CD4-positive, alpha-beta memory T cell (primary cell): ENCODE measurements at regions not wholly inside any gene's neighbourhood (a gene's known extent, or its start where the extent isn't known, plus 50 kb on each side); places are given as distances from the start of the nearest gene placed in this dataset.

Experiments used
- CTCF ChIA-PET: fragments of 350-600 bp; sonication (Branson Sonifier 250); formaldehyde crosslinking; loops from one replicate; lab custom pipeline; 2021; ENCODE audit warnings: inconsistent platforms; ENCODE audit not compliant: partially characterized antibody; lab: Charles Lee
- POLR2A ChIA-PET: fragments of 350-600 bp; sonication (Branson Sonifier 250); formaldehyde crosslinking; loops from one replicate; lab custom pipeline; 2021; ENCODE audit not compliant: partially characterized antibody; lab: Charles Lee
- DNase-seq, 5 donors: peaks; one replicate each; pipeline versions ENCODE4 v3.0.0 to v3.0.0-alpha.2; 2020 to 2022; ENCODE audit warnings: mixed read lengths in 1 of 5
- H3K27ac ChIP-seq: one replicate; pipeline ENCODE4 v1.7.0; 2013; ENCODE audit warnings: low read depth, low read length
- H3K27me3 ChIP-seq: 2 replicates; pipeline ENCODE4 v1.7.0; 2013; ENCODE audit warnings: mild to moderate bottlenecking, low read length, moderate library complexity; ENCODE audit not compliant: insufficient read depth
- H3K36me3 ChIP-seq: 2 replicates; pipeline ENCODE4 v1.7.0; 2013; ENCODE audit warnings: mild to moderate bottlenecking, low read length, moderate library complexity; ENCODE audit not compliant: insufficient read depth
- H3K4me1 ChIP-seq: 2 replicates; pipeline ENCODE4 v1.7.0; 2013; ENCODE audit warnings: mild to moderate bottlenecking, low read length, moderate library complexity; ENCODE audit not compliant: insufficient read depth
- H3K4me3 ChIP-seq, 2 donors: one replicate each; pipeline ENCODE4 v1.7.0; 2013; ENCODE audit warnings: low read length in 2 of 2, mild to moderate bottlenecking in 1 of 2
- H3K9me3 ChIP-seq, 2 donors: one replicate each; pipeline ENCODE4 v1.7.0; 2013; ENCODE audit warnings: low read length in 2 of 2, control low read depth in 1 of 2; ENCODE audit not compliant: control insufficient read depth in 1 of 2
- H3K27ac Mint-ChIP-seq, 7 donors: one replicate each; pipeline ENCODE4 v1.8.0; 2020 to 2021; ENCODE audit warnings: mixed read lengths in 7 of 7, mild to moderate bottlenecking in 6 of 7, inconsistent platforms in 3 of 7, moderate library complexity in 3 of 7
- H3K27me3 Mint-ChIP-seq, 2 donors: one replicate each; pipeline ENCODE4 v1.8.0; 2020 to 2021; ENCODE audit warnings: mixed read lengths in 2 of 2
- H3K36me3 Mint-ChIP-seq, 2 donors: one replicate each; pipeline ENCODE4 v1.8.0; 2020 to 2021; ENCODE audit warnings: mixed read lengths in 2 of 2, inconsistent platforms in 1 of 2, mild to moderate bottlenecking in 1 of 2
- H3K4me1 Mint-ChIP-seq, 4 donors: one replicate each; pipeline ENCODE4 v1.8.0; 2020 to 2021; ENCODE audit warnings: mixed read lengths in 4 of 4, mild to moderate bottlenecking in 1 of 4
- H3K4me3 Mint-ChIP-seq, 8 donors: one replicate each; pipeline ENCODE4 v1.8.0; 2020 to 2021; ENCODE audit warnings: mixed read lengths in 8 of 8, mild to moderate bottlenecking in 7 of 8, moderate library complexity in 6 of 8, inconsistent platforms in 3 of 8
- H3K9me3 Mint-ChIP-seq, 8 donors: one replicate each; pipeline ENCODE4 v1.8.0; 2020 to 2021; ENCODE audit warnings: mixed read lengths in 8 of 8, mild to moderate bottlenecking in 5 of 8, inconsistent platforms in 3 of 8, moderate library complexity in 1 of 8
- intact Hi-C: fragments of 100-400 bp; cut with micrococcal nuclease; formaldehyde crosslinking; loops from one replicate; pipeline ENCODE4 v1.15.1; 2023

- H3K4me3 ChIP-seq = no peak overlapping the region
- Mint-ChIP-seq H3K36me3 (no peaks in the 10 kb centered on the region), H3K4me1 (no peaks in the 10 kb centered on the region), H3K27me3 (no peaks in the 10 kb centered on the region), H3K4me3 (no peak overlapping the region), H3K9me3 (peaks cover 0 to 11% (median 1%) of the 10 kb centered on the region in 8 donors), H3K27ac (no peak overlapping the region)
- H3K9me3 ChIP-seq = no peaks in the 10 kb centered on the region
- POLR2A ChIA-PET = no interaction called here
- no peaks in the 10 kb centered on the region for H3K36me3 ChIP-seq
- no peaks in the 10 kb centered on the region for H3K27me3 ChIP-seq
- CTCF ChIA-PET = no interaction called here
- DNase-seq = no peak
- no peak overlapping the region for H3K27ac ChIP-seq
- H3K4me1 ChIP-seq = no peaks in the 10 kb centered on the region
- intact Hi-C loops = no loop called here
These were observed 360.5 kb downstream of the SOX11 start for GRCh38 chr2:6052649-6053048.

DNA sequence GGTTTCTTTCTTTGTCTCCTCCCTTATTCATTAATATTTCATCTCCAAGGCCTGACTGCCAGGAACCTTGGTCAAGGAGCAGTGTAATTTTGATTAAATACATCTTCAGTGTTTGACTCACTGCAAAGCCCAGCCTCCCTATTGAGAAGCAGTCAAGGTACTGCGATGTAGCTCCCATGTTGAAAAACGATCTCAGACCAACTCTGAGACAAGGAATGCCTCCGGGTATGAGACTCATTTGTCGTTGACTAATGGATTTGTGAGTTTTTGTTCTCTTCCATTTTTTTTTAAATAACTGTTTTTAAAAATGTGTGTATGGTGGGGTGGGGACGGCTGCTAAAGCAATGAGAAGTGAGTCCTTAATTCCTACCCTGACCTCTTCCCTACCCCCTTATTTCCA lies 361.6 kb downstream of the SOX11 start:
- Histone ChIP-seq H3K4me3 (no peak overlapping the region), H3K27me3 (no peaks in the 10 kb centered on the region), H3K9me3 (no peaks in the 10 kb centered on the region), H3K4me1 (no peaks in the 10 kb centered on the region), H3K36me3 (no peaks in the 10 kb centered on the region), H3K27ac (no peak overlapping the region)
- no peak for DNase-seq
- H3K27ac Mint-ChIP-seq = no peak overlapping the region
- POLR2A ChIA-PET = no interaction called here
- peaks cover 0 to 10% (median 2%) of the 10 kb centered on the region in 8 donors for H3K9me3 Mint-ChIP-seq
- H3K4me1 Mint-ChIP-seq = no peaks in the 10 kb centered on the region
- intact Hi-C loops = no loop called here
- CTCF ChIA-PET = no interaction called here
- no peaks in the 10 kb centered on the region for H3K27me3 Mint-ChIP-seq
- H3K36me3 Mint-ChIP-seq = no peaks in the 10 kb centered on the region
- H3K4me3 Mint-ChIP-seq = no peak overlapping the region

GRCh38 chr2:6054161-6054671 lies 362.0 kb downstream of the SOX11 start:
- Histone ChIP-seq H3K4me1 (no peaks in the 10 kb centered on the region), H3K27me3 (no peaks in the 10 kb centered on the region), H3K36me3 (no peaks in the 10 kb centered on the region), H3K27ac (no peak overlapping the region), H3K4me3 (no peak overlapping the region), H3K9me3 (no peaks in the 10 kb centered on the region)
- H3K9me3 Mint-ChIP-seq = peaks cover 0 to 10% (median under 1%) of the 10 kb centered on the region in 8 donors
- no peak for DNase-seq
- ChIA-PET CTCF (no interaction called here), POLR2A (no interaction called here)
- intact Hi-C loops = no loop called here
- H3K27ac Mint-ChIP-seq = no peak overlapping the region
- no peaks in the 10 kb centered on the region for H3K36me3 Mint-ChIP-seq
- H3K27me3 Mint-ChIP-seq = no peaks in the 10 kb centered on the region
- no peaks in the 10 kb centered on the region for H3K4me1 Mint-ChIP-seq
- H3K4me3 Mint-ChIP-seq = no peak overlapping the region

GRCh38 chr2:6060992-6061663 lies 368.9 kb downstream of the SOX11 start:
- no peak overlapping the region for H3K27ac Mint-ChIP-seq
- Histone ChIP-seq H3K4me3 (no peak overlapping the region), H3K27ac (no peak overlapping the region), H3K9me3 (no peaks in the 10 kb centered on the region), H3K4me1 (no peaks in the 10 kb centered on the region), H3K27me3 (no peaks in the 10 kb centered on the region), H3K36me3 (no peaks in the 10 kb centered on the region)
- H3K4me3 Mint-ChIP-seq = no peak overlapping the region
- intact Hi-C loops = no loop called here
- peaks cover 0 to 3% (median 0%) of the 10 kb centered on the region in 8 donors for H3K9me3 Mint-ChIP-seq
- H3K36me3 Mint-ChIP-seq = no peaks in the 10 kb centered on the region
- H3K4me1 Mint-ChIP-seq = no peaks in the 10 kb centered on the region
- ChIA-PET POLR2A (no interaction called here), CTCF (no interaction called here)
- no peaks in the 10 kb centered on the region for H3K27me3 Mint-ChIP-seq
- no peak for DNase-seq

- no peak overlapping the region for H3K27ac ChIP-seq
- Mint-ChIP-seq H3K4me3 (no peak overlapping the region), H3K27me3 (no peaks in the 10 kb centered on the region), H3K9me3 (peaks cover 0 to 3% (median 0%) of the 10 kb centered on the region in 8 donors), H3K36me3 (no peaks in the 10 kb centered on the region), H3K27ac (no peak overlapping the region), H3K4me1 (no peaks in the 10 kb centered on the region)
- ChIA-PET CTCF (no interaction called here), POLR2A (no interaction called here)
- intact Hi-C loops = no loop called here
- no peaks in the 10 kb centered on the region for H3K4me1 ChIP-seq
- no peak overlapping the region for H3K4me3 ChIP-seq
- H3K36me3 ChIP-seq = no peaks in the 10 kb centered on the region
- no peaks in the 10 kb centered on the region for H3K27me3 ChIP-seq
- no peaks in the 10 kb centered on the region for H3K9me3 ChIP-seq
- DNase-seq = no peak
These were observed 372.6 kb downstream of the SOX11 start for GRCh38 chr2:6064757-6065156.

- DNase-seq = no peak
- CTCF ChIA-PET = no interaction called here
- Mint-ChIP-seq H3K9me3 (peaks cover 0 to 3% (median 0%) of the 10 kb centered on the region in 8 donors), H3K36me3 (no peaks in the 10 kb centered on the region), H3K27ac (no peak overlapping the region), H3K27me3 (no peaks in the 10 kb centered on the region), H3K4me3 (no peak overlapping the region), H3K4me1 (no peaks in the 10 kb centered on the region)
- Histone ChIP-seq H3K9me3 (no peaks in the 10 kb centered on the region), H3K36me3 (no peaks in the 10 kb centered on the region), H3K4me1 (no peaks in the 10 kb centered on the region), H3K27me3 (no peaks in the 10 kb centered on the region), H3K27ac (no peak overlapping the region), H3K4me3 (no peak overlapping the region)
- intact Hi-C loops = no loop called here
- POLR2A ChIA-PET = no interaction called here
These were observed 373.5 kb downstream of the SOX11 start for GRCh38 chr2:6065703-6066102.

DNA sequence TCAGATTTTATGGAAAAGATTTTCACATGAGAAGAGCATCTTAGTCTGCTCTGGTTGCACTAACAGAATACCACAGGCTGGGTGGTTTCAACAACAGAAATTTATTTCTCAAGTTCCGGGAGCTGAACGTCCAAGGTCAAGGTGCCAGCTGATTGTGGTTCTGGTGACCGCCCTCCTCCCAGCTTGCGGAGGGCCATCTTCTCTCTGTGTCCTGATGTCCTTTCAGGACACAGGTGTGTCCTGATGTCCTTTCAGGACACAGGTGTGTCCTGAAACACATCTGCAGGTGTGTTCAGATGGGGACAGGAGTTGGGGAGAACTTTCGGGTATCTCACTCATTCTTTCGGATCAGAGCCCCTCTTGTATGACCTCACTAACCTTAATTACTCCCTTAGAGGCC lies 374.9 kb downstream of the SOX11 start:
- Mint-ChIP-seq H3K27ac (no peak overlapping the region), H3K27me3 (no peaks in the 10 kb centered on the region), H3K36me3 (no peaks in the 10 kb centered on the region), H3K9me3 (no peaks in the 10 kb centered on the region), H3K4me3 (no peak overlapping the region), H3K4me1 (no peaks in the 10 kb centered on the region)
- H3K4me3 ChIP-seq = no peak overlapping the region
- ChIA-PET POLR2A (no interaction called here), CTCF (no interaction called here)
- H3K27me3 ChIP-seq = no peaks in the 10 kb centered on the region
- intact Hi-C loops = no loop called here
- no peaks in the 10 kb centered on the region for H3K4me1 ChIP-seq
- no peak for DNase-seq
- H3K9me3 ChIP-seq = no peaks in the 10 kb centered on the region
- no peak overlapping the region for H3K27ac ChIP-seq
- H3K36me3 ChIP-seq = no peaks in the 10 kb centered on the region
